OCI-M2 (cell line): ENCODE measurements at regions not wholly inside any gene's neighbourhood (a gene's known extent, or its start where the extent isn't known, plus 50 kb on each side); places are given as distances from the start of the nearest gene placed in this dataset.

Experiments
- DNase-seq: peaks from one replicate; lab custom pipeline; 2025; ENCODE audit not compliant: unreplicated experiment; lab: John Stamatoyannopoulos, UW

DNA sequence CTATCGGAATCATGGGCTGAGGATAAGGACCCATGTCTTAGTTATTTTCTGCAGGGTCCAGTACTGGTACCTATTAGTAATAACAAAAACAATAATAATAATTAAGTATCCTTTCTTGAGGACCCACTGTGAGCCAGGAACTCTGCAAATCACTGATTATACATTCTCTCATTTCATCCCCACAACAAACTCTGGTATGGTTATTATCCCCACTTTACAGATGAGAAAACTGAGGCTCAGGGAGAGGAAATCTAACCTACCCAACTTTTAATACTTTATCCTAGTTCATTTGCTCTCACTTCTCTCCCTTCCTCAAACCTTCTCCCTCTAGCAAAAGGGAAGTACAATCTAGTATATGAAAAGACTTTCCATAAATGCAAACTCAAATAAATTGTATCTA, 528.4 kb upstream of the PROK2 start:
- no peak for DNase-seq

GRCh38 chr3:72312339-72312738, 527.4 kb upstream of the PROK2 start:
- DNase-seq, result no peak

DNA sequence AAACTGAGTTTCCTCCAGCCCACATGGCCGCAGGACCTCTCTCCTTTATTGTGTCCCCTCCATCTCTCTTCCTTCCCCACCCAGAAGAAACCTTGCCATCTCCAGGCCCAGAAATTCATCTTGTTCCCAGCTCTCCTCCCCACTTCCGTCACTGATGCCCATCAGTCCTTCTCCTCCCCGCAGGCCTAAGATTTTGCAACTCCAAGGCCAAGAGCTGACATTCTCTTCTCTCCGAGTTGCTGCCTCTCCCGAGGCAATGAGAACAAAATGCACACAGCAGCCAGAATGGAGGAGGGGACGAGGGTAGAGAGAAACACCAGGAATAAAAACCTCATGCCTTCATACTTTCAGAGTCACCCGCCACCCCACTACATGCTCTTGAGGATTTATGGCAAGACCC, 526.5 kb upstream of the PROK2 start:
- no peak for DNase-seq

GRCh38 chr3:72310419-72311380, 525.8 kb upstream of the PROK2 start:
- no peak for DNase-seq

GRCh38 chr3:72309661-72310418, 524.9 kb upstream of the PROK2 start:
- DNase-seq, result no peak

DNA sequence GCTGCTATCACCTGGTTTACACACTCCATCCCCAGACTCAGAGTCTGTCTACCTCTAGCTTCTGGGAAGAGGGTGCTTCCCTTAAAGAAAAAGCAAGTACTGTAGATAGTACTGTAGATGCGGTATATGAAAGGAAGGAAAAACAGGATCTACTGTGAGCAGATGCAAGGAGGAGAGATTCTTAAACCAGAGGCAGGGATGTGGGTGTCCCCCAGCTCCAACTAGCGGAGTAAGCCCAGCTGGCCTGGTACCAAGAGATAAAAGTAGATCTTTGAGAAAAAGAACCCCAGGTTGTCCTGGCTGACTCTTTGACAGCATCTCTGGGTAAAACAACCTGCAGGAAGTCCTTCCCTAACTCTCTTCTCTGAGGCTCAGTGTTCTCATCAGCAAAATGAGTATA, 523.7 kb upstream of the PROK2 start:
- no peak for DNase-seq

- no peak for DNase-seq
These were observed 522.6 kb upstream of the PROK2 start for GRCh38 chr3:72307438-72308115.

- no peak for DNase-seq
These were observed 521.9 kb upstream of the PROK2 start for GRCh38 chr3:72306800-72307341.

DNA sequence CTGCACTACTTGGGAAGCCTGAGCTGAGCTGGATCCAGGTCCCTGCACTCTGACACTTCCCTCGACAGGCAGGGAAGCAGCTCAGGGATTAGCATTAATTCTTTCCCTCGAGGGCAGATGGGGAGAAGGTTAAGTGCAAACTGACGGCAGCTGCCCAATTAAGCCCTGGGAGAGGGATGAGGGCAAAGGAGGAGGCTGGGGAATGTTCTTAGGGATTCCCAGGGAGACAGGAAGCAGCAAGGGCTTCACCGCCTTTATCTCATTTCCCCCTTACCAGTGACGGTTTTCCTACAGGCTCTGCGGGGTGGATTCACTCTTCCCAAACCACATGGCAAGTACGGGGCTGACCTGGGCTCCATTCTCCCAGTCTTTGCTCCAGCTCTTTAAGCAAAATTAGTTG, 519.0 kb upstream of the PROK2 start:
- no peak for DNase-seq

GRCh38 chr3:72301779-72302178, 516.8 kb upstream of the PROK2 start:
- DNase-seq, result no peak

DNA sequence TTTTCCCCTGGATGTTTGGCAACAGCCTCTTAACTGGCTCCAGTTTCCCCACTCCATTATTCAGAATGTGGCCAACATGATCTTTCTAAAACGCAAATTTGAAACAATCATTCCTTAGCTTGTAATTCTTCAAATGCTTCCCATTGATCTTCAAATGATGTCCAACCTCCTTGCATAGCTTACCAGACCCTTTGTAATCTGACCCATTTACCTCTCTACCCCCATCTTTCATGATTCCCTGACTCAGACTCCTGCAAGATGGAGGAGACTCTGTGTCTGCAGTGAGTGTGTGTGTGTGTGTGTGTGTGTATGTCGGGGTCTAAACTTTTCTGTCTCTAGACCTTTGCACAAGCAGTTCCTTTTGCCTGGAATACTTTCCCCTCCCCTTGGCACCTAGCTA, 515.7 kb upstream of the PROK2 start:
- no peak for DNase-seq

GRCh38 chr3:72299823-72300222, 514.9 kb upstream of the PROK2 start:
- no peak for DNase-seq

DNA sequence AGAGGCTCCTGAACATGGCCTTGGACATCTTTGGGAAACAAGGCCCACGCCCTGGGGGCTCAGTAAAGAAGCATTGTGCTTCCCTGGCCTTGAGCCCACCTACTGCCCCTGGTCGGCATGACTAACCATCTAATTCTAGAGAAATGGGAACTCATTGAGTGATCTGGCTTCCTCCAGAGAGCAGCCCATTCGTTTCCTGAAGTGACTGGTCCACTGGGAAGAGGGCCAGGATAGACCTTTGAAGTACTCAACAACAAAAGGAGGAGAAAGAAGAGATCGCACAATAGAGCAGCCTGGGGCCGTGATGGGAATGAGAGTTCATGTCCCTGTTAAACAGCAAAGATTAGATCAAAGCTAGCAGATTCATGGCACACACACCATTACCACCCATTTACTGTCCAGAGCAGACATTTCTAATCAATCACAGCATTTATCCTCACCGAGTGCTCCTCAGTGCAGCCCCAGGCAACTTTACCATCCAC, 514.4 kb upstream of the PROK2 start:
- DNase-seq, result no peak

DNA sequence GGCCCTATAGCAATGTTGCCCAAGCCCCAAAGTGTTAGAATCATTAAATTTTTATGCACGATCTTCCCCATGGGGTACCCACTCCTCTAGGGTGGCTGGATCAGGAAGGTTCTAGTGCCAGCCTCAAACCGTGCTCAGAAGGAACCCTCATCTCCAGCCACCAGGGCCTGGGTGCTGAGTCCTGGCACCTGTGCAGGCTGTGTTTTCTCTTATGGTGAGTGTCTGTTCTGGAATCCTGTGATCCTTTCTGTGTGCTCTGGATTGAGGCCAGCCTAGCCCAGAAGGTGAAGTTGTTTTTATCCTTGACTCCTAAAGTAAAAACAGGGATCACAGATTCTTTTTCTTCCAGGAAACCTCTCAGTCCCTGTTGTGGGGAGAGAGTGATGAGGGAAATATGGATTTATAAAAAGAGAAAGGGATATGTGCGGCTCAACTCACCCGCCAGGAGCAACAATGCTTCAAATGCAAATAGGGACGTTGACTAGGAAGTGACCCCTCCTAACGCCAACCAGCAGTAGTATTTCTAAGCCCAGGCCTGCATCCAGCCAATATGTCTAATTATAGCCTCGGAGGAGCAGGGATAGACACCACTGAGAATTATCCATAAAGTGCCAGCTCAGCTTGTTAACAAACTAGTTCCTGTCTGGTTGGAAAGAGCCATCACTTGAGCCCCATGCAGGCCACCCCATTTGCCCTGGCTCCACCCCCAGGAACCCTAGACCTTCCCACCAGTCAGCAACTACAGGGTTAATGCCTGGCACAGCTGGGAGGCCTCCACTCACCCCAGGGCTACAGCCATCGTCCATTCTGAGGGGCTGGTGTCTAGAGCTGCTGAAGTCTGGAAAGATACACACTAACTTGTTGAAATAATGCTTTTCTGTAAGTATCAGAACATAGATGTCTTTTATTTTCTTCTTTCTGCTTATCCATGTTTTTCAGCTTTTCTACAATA, 513.5 kb upstream of the PROK2 start:
- no peak for DNase-seq

GRCh38 chr3:72297481-72297880, 512.5 kb upstream of the PROK2 start:
- DNase-seq, result no peak

DNA sequence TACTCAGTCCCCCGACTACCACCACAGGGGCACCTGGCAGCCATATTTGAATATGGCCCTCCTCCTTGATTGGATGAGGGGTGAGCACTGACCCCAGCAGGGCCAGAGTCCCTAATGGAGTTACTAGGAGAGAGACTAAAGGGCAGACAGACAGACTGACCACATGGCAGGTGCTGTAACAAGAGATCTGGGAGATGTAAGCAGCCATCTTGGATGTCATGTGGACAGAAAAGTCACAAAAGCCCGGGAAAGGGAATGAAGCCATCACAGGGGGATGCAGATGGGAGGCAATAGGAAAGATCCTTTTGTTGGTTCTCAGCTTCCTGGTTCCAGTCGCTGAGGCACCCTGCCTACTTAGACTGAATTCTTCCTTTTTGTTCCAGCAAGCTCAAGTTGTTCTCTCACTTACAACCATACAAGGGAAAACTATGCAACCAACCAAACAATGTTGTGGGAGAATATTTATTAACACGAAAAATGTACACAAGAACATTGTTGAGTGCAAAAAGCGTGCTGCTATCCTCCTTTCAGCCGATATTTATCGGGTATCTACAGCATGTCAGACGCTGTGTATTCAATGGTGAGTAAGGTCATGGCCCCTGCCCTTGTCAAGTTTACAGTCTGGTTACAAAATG, 511.6 kb upstream of the PROK2 start:
- no peak for DNase-seq

DNA sequence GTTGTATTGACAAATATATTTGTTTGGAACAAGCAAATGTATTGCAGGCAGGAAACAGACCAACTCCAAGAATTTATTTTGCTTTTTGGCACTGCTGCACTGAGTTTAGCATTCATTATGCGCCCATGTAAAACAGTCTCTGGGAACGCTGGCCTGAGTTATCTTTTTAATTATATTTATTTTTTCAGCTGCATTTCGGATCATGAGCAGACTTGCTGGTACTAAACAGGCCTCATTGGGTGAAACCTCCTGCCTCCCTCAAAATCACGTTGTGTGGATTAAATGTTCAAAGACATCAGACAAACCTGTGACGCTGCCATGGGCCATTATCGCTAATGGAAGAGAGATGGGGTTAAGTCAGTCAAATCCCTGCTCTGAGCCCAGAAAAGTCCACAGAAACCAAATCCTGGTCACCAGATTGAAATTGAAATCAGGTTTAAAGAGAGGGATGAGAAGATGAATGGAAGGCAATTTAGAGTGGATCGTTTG, 511.1 kb upstream of the PROK2 start:
- DNase-seq, result no peak

- DNase-seq, result no peak
These were observed 510.5 kb upstream of the PROK2 start for GRCh38 chr3:72295276-72295961.
